ENCODE measurements at regions not wholly inside any gene's neighbourhood (a gene's known extent, or its start where the extent isn't known, plus 50 kb on each side); places are given as distances from the start of the nearest gene placed in this dataset.

DNA sequence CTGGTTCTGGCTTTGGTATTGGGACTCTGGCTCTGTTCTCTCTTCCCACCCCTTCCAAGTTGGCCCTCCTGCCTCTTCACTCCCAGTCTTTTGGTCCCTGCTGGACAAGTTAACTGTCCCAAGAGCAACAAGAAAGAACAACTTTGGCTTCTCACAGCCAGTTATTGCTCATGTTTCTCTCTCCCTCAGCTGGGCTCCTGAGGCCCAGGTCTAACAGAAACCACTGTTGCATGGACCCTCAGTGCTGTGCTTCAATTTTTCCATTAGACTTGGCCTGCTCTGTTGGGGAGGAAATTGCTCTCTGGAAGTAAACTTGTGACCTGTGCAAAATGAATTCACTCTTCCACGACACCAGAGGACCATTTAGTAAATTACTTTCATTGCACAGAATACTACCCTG is 64.5 kb downstream of the CHST2 start:
- FAIRE-seq (no peak), DNase-seq (ENCODE audit: low read depth) (no peak)
- H3K4me3 ChIP-seq (ENCODE audit: low read depth, low read length) = no peak overlapping the region
- H3K36me3 ChIP-seq (ENCODE audit: control insufficient read depth, insufficient read depth, low read length) = no peaks in the 10 kb centered on the region
- H3K27me3 ChIP-seq (ENCODE audit: control insufficient read depth, insufficient read depth, low read length) = no peaks in the 10 kb centered on the region
- TF ChIP-seq, protein P1, sequence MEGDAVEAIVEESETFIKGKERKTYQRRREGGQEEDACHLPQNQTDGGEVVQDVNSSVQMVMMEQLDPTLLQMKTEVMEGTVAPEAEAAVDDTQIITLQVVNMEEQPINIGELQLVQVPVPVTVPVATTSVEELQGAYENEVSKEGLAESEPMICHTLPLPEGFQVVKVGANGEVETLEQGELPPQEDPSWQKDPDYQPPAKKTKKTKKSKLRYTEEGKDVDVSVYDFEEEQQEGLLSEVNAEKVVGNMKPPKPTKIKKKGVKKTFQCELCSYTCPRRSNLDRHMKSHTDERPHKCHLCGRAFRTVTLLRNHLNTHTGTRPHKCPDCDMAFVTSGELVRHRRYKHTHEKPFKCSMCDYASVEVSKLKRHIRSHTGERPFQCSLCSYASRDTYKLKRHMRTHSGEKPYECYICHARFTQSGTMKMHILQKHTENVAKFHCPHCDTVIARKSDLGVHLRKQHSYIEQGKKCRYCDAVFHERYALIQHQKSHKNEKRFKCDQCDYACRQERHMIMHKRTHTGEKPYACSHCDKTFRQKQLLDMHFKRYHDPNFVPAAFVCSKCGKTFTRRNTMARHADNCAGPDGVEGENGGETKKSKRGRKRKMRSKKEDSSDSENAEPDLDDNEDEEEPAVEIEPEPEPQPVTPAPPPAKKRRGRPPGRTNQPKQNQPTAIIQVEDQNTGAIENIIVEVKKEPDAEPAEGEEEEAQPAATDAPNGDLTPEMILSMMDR (IDR thresholded peaks at IDR 0.05; ENCODE audit: insufficient read depth, low read length, severe bottlenecking) = no peak

DNA sequence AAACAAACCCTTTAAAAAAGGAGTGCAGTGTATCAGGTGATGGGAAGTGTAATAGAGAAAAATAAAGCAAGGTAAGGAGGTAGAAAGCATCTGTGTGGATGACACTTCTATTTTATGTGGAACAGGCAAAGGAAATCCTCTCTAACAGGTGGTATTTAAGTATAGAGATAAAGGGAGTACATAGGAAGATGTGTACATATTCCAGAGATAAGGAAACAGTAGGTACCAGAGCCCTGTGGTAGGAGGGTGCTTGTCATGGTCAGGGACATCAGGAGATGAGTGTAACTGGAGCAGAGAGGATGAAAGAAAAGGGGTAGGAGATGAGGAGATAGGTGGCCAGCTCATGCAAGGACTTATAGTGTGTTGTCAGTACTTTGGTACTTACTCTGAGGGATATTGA is 65.8 kb downstream of the CHST2 start:
- Histone ChIP-seq H3K36me3 (ENCODE audit: control insufficient read depth, insufficient read depth, low read length) (no peaks in the 10 kb centered on the region), H3K27me3 (ENCODE audit: control insufficient read depth, insufficient read depth, low read length) (peaks cover 2% of the 10 kb centered on the region), H3K4me3 (ENCODE audit: low read depth, low read length) (no peak overlapping the region)
- no peak for FAIRE-seq
- DNase-seq (ENCODE audit: low read depth) = no peak
- TF ChIP-seq, protein P1 (IDR thresholded peaks at IDR 0.05; ENCODE audit: insufficient read depth, low read length, severe bottlenecking) = no peak

- DNase-seq (ENCODE audit: low read depth) (no peak), FAIRE-seq (no peak)
- H3K27me3 ChIP-seq (ENCODE audit: control insufficient read depth, insufficient read depth, low read length) = peaks cover 2% of the 10 kb centered on the region
- no peak overlapping the region for H3K4me3 ChIP-seq (ENCODE audit: low read depth, low read length)
- TF ChIP-seq, protein P1 (IDR thresholded peaks at IDR 0.05; ENCODE audit: insufficient read depth, low read length, severe bottlenecking) = no peak
- no peaks in the 10 kb centered on the region for H3K36me3 ChIP-seq (ENCODE audit: control insufficient read depth, insufficient read depth, low read length)
Observed at GRCh38 chr3:143187111-143187510, 67.5 kb downstream of the CHST2 start.

DNA sequence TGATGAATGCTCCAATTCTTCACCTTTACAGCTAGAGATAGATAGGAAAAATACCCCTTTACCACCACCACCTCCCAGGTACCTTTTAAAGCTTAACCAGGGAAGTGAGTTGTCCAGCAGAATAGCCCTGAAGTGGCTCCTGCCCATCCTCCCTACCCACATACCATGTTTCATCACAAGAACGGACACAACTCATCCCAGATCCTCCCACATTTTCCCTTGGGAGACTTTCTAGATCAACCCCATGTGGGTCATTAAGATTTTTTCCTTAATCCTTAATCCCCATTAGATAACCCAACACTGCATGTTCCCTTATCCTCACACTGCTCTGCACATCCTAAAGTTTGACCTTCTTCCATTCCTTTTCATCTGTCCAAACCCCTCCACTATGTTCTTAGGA is 69.3 kb downstream of the CHST2 start:
- DNase-seq (ENCODE audit: low read depth) = no peak
- Histone ChIP-seq H3K4me3 (ENCODE audit: low read depth, low read length) (no peak overlapping the region), H3K27me3 (ENCODE audit: control insufficient read depth, insufficient read depth, low read length) (peaks cover 2% of the 10 kb centered on the region), H3K36me3 (ENCODE audit: control insufficient read depth, insufficient read depth, low read length) (no peaks in the 10 kb centered on the region)
- TF ChIP-seq, protein P1 (IDR thresholded peaks at IDR 0.05; ENCODE audit: insufficient read depth, low read length, severe bottlenecking) = no peak
- no peak for FAIRE-seq

- DNase-seq (ENCODE audit: low read depth) (no peak), FAIRE-seq (no peak)
- Histone ChIP-seq H3K4me3 (ENCODE audit: low read depth, low read length) (no peak overlapping the region), H3K36me3 (ENCODE audit: control insufficient read depth, insufficient read depth, low read length) (no peaks in the 10 kb centered on the region), H3K27me3 (ENCODE audit: control insufficient read depth, insufficient read depth, low read length) (peaks cover 2% of the 10 kb centered on the region)
- TF ChIP-seq, protein P1 (IDR thresholded peaks at IDR 0.05; ENCODE audit: insufficient read depth, low read length, severe bottlenecking) = no peak
Observed at GRCh38 chr3:143190101-143190500, 70.5 kb downstream of the CHST2 start.

GRCh38 chr3:143192193-143192592 is 72.6 kb downstream of the CHST2 start:
- TF ChIP-seq, protein P1 (IDR thresholded peaks at IDR 0.05; ENCODE audit: insufficient read depth, low read length, severe bottlenecking) = no peak
- Histone ChIP-seq H3K36me3 (ENCODE audit: control insufficient read depth, insufficient read depth, low read length) (no peaks in the 10 kb centered on the region), H3K4me3 (ENCODE audit: low read depth, low read length) (no peak overlapping the region), H3K27me3 (ENCODE audit: control insufficient read depth, insufficient read depth, low read length) (peaks cover 2% of the 10 kb centered on the region)
- no peak for FAIRE-seq
- DNase-seq (ENCODE audit: low read depth) = no peak

Data from bronchial epithelial cell (primary cell).